ENCODE measurements at regions not wholly inside any gene's neighbourhood (a gene's known extent, or its start where the extent isn't known, plus 50 kb on each side); places are given as distances from the start of the nearest gene placed in this dataset.

DNA sequence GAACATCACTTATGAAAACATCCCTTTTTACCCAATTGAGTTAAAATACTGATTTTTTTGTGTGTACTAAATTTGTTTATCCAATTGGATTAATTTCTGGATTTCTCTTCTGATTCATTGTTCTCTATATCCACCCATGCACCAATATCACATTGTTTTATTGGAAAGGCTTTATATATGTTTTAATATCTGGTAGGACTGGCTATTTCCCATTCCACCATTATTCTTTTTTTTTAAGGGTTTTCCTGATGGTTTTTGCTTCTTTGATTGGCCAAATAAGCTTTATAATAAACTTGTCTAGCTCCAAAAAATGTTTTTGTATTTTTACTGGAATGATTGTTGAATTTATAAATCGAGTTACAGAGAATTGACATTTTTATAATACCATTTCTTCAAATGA lies 59.4 kb upstream of the DOK5 start:
- no TSS peak for BruUV-seq (replicated peaks)
- intact Hi-C loops (cut with micrococcal nuclease; ENCODE audit: unreplicated experiment): no loop called here
- CTCF ChIA-PET: no interaction called here
- Mint-ChIP-seq H3K27me3 (ENCODE audit: insufficient read depth, unreplicated experiment) (peaks cover 22% of the 10 kb centered on the region), H3K9me3 (ENCODE audit: unreplicated experiment) (no peaks in the 10 kb centered on the region), H3K27ac (ENCODE audit: unreplicated experiment) (no peak overlapping the region), H3K4me3 (ENCODE audit: unreplicated experiment) (no peak overlapping the region), H3K36me3 (ENCODE audit: insufficient read depth, unreplicated experiment) (no peaks in the 10 kb centered on the region), H3K4me1 (ENCODE audit: low read depth, unreplicated experiment) (no peaks in the 10 kb centered on the region)
- Histone ChIP-seq H3K9me3 (no peaks in the 10 kb centered on the region), H3K36me3 (ENCODE audit: control insufficient read depth, insufficient read depth, low read length) (no peaks in the 10 kb centered on the region), H3K27me3 (replicated peaks; ENCODE audit: control insufficient read depth, insufficient read depth, low read length) (peaks cover 2% of the 10 kb centered on the region; the same call in 1 of the 2 replicates), H3K4me3 (ENCODE audit: low read depth, low read length) (no peak overlapping the region), H3K4me1 (no peaks in the 10 kb centered on the region)
- TF ChIP-seq, protein P1, sequence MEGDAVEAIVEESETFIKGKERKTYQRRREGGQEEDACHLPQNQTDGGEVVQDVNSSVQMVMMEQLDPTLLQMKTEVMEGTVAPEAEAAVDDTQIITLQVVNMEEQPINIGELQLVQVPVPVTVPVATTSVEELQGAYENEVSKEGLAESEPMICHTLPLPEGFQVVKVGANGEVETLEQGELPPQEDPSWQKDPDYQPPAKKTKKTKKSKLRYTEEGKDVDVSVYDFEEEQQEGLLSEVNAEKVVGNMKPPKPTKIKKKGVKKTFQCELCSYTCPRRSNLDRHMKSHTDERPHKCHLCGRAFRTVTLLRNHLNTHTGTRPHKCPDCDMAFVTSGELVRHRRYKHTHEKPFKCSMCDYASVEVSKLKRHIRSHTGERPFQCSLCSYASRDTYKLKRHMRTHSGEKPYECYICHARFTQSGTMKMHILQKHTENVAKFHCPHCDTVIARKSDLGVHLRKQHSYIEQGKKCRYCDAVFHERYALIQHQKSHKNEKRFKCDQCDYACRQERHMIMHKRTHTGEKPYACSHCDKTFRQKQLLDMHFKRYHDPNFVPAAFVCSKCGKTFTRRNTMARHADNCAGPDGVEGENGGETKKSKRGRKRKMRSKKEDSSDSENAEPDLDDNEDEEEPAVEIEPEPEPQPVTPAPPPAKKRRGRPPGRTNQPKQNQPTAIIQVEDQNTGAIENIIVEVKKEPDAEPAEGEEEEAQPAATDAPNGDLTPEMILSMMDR (IDR thresholded peaks at IDR 0.05; ENCODE audit: insufficient read depth in 1 of 2, low read depth in 1 of 2, low read length in 1 of 2, severe bottlenecking in 1 of 2, unreplicated experiment in 1 of 2): no peak
- DNase-seq: no peak
- POLR2A ChIA-PET: no interaction called here

DNA sequence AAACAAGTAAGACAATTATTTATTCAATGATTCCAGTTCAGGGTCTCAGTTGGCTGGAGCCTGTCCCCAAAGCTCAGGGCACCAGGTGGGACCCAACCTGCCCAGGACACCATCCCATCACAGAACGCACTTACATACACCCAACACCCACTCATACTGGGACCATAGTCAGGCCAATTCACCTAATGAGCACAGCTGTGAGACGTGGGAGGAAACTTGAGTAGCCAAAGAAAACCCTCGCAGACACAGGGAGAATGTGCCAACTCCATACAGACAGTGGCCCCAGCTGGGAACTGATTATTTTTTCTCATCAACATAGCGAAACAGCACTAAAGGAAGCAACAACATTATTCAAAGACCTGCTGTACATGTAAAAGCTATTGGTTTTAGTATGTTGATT lies 58.6 kb upstream of the DOK5 start:
- H3K4me1 Mint-ChIP-seq (ENCODE audit: low read depth, unreplicated experiment): no peaks in the 10 kb centered on the region
- DNase-seq: no peak
- ChIA-PET CTCF (no interaction called here), POLR2A (no interaction called here)
- no peak overlapping the region for H3K27ac Mint-ChIP-seq (ENCODE audit: unreplicated experiment)
- H3K9me3 Mint-ChIP-seq (ENCODE audit: unreplicated experiment): no peaks in the 10 kb centered on the region
- no peaks in the 10 kb centered on the region for H3K36me3 ChIP-seq (ENCODE audit: control insufficient read depth, insufficient read depth, low read length)
- intact Hi-C loops (cut with micrococcal nuclease; ENCODE audit: unreplicated experiment): no loop called here
- peaks cover 22% of the 10 kb centered on the region for H3K27me3 Mint-ChIP-seq (ENCODE audit: insufficient read depth, unreplicated experiment)
- H3K4me3 ChIP-seq (ENCODE audit: low read depth, low read length): no peak overlapping the region
- H3K36me3 Mint-ChIP-seq (ENCODE audit: insufficient read depth, unreplicated experiment): no peaks in the 10 kb centered on the region
- H3K4me1 ChIP-seq: no peaks in the 10 kb centered on the region
- TF ChIP-seq, protein P1 (IDR thresholded peaks at IDR 0.05; ENCODE audit: insufficient read depth in 1 of 2, low read depth in 1 of 2, low read length in 1 of 2, severe bottlenecking in 1 of 2, unreplicated experiment in 1 of 2): no peak
- no peak overlapping the region for H3K4me3 Mint-ChIP-seq (ENCODE audit: unreplicated experiment)
- peaks cover 2% of the 10 kb centered on the region; the same call in 1 of the 2 replicates for H3K27me3 ChIP-seq (replicated peaks; ENCODE audit: control insufficient read depth, insufficient read depth, low read length)
- H3K9me3 ChIP-seq: no peaks in the 10 kb centered on the region
- BruUV-seq (replicated peaks): no TSS peak

DNA sequence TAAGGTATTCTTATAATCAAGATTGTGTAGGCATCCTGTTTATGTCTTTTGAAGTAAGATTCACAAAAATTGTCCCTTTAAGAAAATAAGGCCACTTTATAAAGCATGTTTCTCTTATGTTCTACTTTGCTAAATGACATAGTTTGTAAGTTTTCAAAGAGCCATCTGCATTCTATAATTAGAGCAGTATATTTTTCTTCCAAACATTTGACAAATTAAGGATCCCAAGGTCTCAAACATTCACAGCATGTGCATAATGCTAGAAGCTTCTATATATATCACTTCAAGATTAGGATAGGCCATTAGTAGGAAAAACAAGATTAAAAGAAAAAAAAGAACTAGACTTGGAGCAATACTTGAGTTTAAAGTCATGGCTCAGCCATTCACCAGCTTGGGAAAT lies 55.9 kb upstream of the DOK5 start:
- intact Hi-C loops (cut with micrococcal nuclease; ENCODE audit: unreplicated experiment): no loop called here
- Histone ChIP-seq H3K27me3 (replicated peaks; ENCODE audit: control insufficient read depth, insufficient read depth, low read length) (no peaks in the 10 kb centered on the region), H3K4me1 (no peaks in the 10 kb centered on the region), H3K4me3 (ENCODE audit: low read depth, low read length) (no peak overlapping the region), H3K36me3 (ENCODE audit: control insufficient read depth, insufficient read depth, low read length) (no peaks in the 10 kb centered on the region), H3K9me3 (no peaks in the 10 kb centered on the region)
- Mint-ChIP-seq H3K36me3 (ENCODE audit: insufficient read depth, unreplicated experiment) (no peaks in the 10 kb centered on the region), H3K4me3 (ENCODE audit: unreplicated experiment) (no peak overlapping the region), H3K27ac (ENCODE audit: unreplicated experiment) (no peak overlapping the region), H3K4me1 (ENCODE audit: low read depth, unreplicated experiment) (no peaks in the 10 kb centered on the region), H3K27me3 (ENCODE audit: insufficient read depth, unreplicated experiment) (peaks cover 14% of the 10 kb centered on the region), H3K9me3 (ENCODE audit: unreplicated experiment) (peaks cover 10% of the 10 kb centered on the region)
- BruUV-seq (replicated peaks): no TSS peak
- no peak for DNase-seq
- ChIA-PET POLR2A (no interaction called here), CTCF (no interaction called here)
- TF ChIP-seq, protein P1 (IDR thresholded peaks at IDR 0.05; ENCODE audit: insufficient read depth in 1 of 2, low read depth in 1 of 2, low read length in 1 of 2, severe bottlenecking in 1 of 2, unreplicated experiment in 1 of 2): no peak

Data from Caco-2 (cell line).